ENCODE measurements at regions not wholly inside any gene's neighbourhood (a gene's known extent, or its start where the extent isn't known, plus 50 kb on each side); places are given as distances from the start of the nearest gene placed in this dataset.

DNA sequence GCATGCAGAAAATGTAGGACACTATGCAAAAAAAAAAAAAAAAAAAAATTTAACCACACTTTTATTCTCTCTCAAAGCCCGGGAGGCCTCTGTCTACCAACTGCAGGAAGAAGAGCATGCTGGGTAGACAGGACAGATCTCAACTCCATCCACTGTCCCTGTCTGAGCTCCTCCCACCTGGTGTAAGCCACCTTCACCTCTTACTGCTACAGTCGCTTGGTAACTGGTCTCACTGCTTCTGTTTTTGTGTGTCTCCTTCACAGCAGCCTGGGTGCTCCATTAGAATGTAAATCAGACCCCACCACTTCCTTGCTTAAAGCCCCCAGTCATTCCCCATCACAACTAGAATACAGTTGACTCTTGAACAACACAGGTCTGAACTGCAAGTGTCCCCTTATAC, 115.1 kb upstream of the PROK2 start:
- intact Hi-C loops (cut with micrococcal nuclease), result loop anchor here in 1 of 2 donors (10.0 kb wide), 1 partner anchor 205 kb away; no protein-coding TSS in a partner anchor
- Mint-ChIP-seq H3K27me3 (ENCODE audit: low read depth in 3 of 3) (peaks cover 95 to 97% (median 95%) of the 10 kb centered on the region in 3 donors), H3K36me3 (peaks cover 7 to 12% of the 10 kb centered on the region in 2 donors), H3K27ac (no peak overlapping the region), H3K4me1 (peaks cover 44% of the 10 kb centered on the region), H3K4me3 (peak overlapping the region in 1 of 2 donors; percentile 82), H3K9me3 (peaks cover 4 to 34% (median 21%) of the 10 kb centered on the region in 7 donors)
- TF ChIP-seq, protein P1, sequence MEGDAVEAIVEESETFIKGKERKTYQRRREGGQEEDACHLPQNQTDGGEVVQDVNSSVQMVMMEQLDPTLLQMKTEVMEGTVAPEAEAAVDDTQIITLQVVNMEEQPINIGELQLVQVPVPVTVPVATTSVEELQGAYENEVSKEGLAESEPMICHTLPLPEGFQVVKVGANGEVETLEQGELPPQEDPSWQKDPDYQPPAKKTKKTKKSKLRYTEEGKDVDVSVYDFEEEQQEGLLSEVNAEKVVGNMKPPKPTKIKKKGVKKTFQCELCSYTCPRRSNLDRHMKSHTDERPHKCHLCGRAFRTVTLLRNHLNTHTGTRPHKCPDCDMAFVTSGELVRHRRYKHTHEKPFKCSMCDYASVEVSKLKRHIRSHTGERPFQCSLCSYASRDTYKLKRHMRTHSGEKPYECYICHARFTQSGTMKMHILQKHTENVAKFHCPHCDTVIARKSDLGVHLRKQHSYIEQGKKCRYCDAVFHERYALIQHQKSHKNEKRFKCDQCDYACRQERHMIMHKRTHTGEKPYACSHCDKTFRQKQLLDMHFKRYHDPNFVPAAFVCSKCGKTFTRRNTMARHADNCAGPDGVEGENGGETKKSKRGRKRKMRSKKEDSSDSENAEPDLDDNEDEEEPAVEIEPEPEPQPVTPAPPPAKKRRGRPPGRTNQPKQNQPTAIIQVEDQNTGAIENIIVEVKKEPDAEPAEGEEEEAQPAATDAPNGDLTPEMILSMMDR (IDR thresholded peaks at IDR 0.05), result no peak
- no peak overlapping the region for H3K27ac ChIP-seq (ENCODE audit: low read depth in 1 of 2, low read length in 2 of 2)
- H3K4me2 ChIP-seq (replicated peaks; ENCODE audit: extremely low read depth, low read length, poor library complexity, severe bottlenecking), result no peak overlapping the region
- H2AFZ ChIP-seq (ENCODE audit: insufficient read depth, low read depth, low read length, poor library complexity, severe bottlenecking), result no peak overlapping the region
- no peak for DNase-seq
- no peak overlapping the region for H3K4me3 ChIP-seq (replicated peaks in 1 of 3; ENCODE audit: low read depth in 2 of 3, low read length in 3 of 3)
- H3K79me2 ChIP-seq (ENCODE audit: insufficient read depth, low read length), result no peaks in the 10 kb centered on the region
- H3K36me3 ChIP-seq (replicated peaks in 1 of 2; ENCODE audit: control insufficient read depth in 1 of 2, insufficient read depth in 2 of 2, low read length in 2 of 2), result no peaks in the 10 kb centered on the region
- H4K20me1 ChIP-seq (ENCODE audit: insufficient read depth, low read length), result peaks cover 13% of the 10 kb centered on the region
- H3K4me1 ChIP-seq (ENCODE audit: control insufficient read depth in 1 of 2, insufficient read depth in 2 of 2, low read length in 2 of 2), result peaks cover 30 to 38% of the 10 kb centered on the region in 2 donors
- peaks cover 81 to 96% of the 10 kb centered on the region in 2 donors for H3K27me3 ChIP-seq (ENCODE audit: control insufficient read depth in 2 of 2, insufficient read depth in 2 of 2, low read length in 2 of 2)
- 100% methylated on average over 1 of the region's 2 CpGs for WGBS (ENCODE audit: insufficient coverage)
- H3K9me3 ChIP-seq (replicated peaks in 1 of 2; ENCODE audit: control insufficient read depth in 1 of 2, insufficient read depth in 1 of 2, low read length in 2 of 2), result peaks cover 10 to 13% of the 10 kb centered on the region in 2 donors
- no peak overlapping the region for H3K9ac ChIP-seq (ENCODE audit: insufficient read depth, low read length, poor library complexity, severe bottlenecking)

DNA sequence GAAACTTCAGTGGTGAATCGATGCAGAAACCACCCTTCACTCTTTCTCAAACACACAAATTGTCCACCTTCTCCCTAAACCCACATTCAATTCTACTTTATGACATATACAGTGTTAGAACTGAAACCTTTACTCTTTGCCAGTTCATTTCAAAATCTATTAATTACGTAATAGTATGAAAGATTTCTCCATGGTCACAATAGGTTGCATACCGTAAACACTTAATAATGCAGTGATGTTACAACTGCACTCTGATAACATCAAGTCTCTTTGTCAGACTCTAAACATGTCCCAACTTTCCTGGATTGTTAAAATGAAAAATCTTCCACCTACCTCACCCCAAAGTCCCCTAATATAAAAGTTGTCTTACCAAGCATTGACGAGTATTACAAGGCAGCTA, 111.8 kb upstream of the PROK2 start:
- H3K4me1 ChIP-seq (ENCODE audit: control insufficient read depth in 1 of 2, insufficient read depth in 2 of 2, low read length in 2 of 2), result peaks cover 13 to 17% of the 10 kb centered on the region in 2 donors
- peaks cover 10 to 16% of the 10 kb centered on the region in 2 donors for H3K9me3 ChIP-seq (replicated peaks in 1 of 2; ENCODE audit: control insufficient read depth in 1 of 2, insufficient read depth in 1 of 2, low read length in 2 of 2)
- H3K36me3 ChIP-seq (replicated peaks in 1 of 2; ENCODE audit: control insufficient read depth in 1 of 2, insufficient read depth in 2 of 2, low read length in 2 of 2), result no peaks in the 10 kb centered on the region
- peaks cover 69 to 96% of the 10 kb centered on the region in 2 donors for H3K27me3 ChIP-seq (ENCODE audit: control insufficient read depth in 2 of 2, insufficient read depth in 2 of 2, low read length in 2 of 2)
- H3K27ac Mint-ChIP-seq, result peak overlapping the region in 4 of 7 donors; percentile 2 to 60 (median 21)
- peaks cover 4 to 27% (median 21%) of the 10 kb centered on the region in 7 donors for H3K9me3 Mint-ChIP-seq
- H3K4me3 Mint-ChIP-seq, result peak overlapping the region in 1 of 2 donors; percentile 62
- intact Hi-C loops (cut with micrococcal nuclease), result no loop called here
- no peak overlapping the region for H3K4me3 ChIP-seq (replicated peaks in 1 of 3; ENCODE audit: low read depth in 2 of 3, low read length in 3 of 3)
- no peak overlapping the region for H2AFZ ChIP-seq (ENCODE audit: insufficient read depth, low read depth, low read length, poor library complexity, severe bottlenecking)
- no peak overlapping the region for H3K9ac ChIP-seq (ENCODE audit: insufficient read depth, low read length, poor library complexity, severe bottlenecking)
- peak overlapping the region; percentile 9 for H3K4me2 ChIP-seq (replicated peaks; ENCODE audit: extremely low read depth, low read length, poor library complexity, severe bottlenecking)
- no peaks in the 10 kb centered on the region for H3K36me3 Mint-ChIP-seq
- H3K4me1 Mint-ChIP-seq, result peaks cover 21% of the 10 kb centered on the region
- H4K20me1 ChIP-seq (ENCODE audit: insufficient read depth, low read length), result no peaks in the 10 kb centered on the region
- TF ChIP-seq, protein P1 (IDR thresholded peaks at IDR 0.05), result no peak
- no CpG with 5 or more reads among the region's 4 CpGs for WGBS (ENCODE audit: insufficient coverage)
- H3K27ac ChIP-seq (ENCODE audit: low read depth in 1 of 2, low read length in 2 of 2), result no peak overlapping the region
- H3K79me2 ChIP-seq (ENCODE audit: insufficient read depth, low read length), result no peaks in the 10 kb centered on the region
- peaks cover 81 to 92% (median 89%) of the 10 kb centered on the region in 3 donors for H3K27me3 Mint-ChIP-seq (ENCODE audit: low read depth in 3 of 3)
- DNase-seq, result peak in 1 of 3 donors; percentile 47
